Mesendoderm (in vitro differentiated cells): ENCODE measurements at regions not wholly inside any gene's neighbourhood (a gene's known extent, or its start where the extent isn't known, plus 50 kb on each side); places are given as distances from the start of the nearest gene placed in this dataset.
"Not testable (repeated sequence)": the region's sequence is repeated elsewhere in the genome, so short reads cannot be mapped to it uniquely, and the experiment has no call there.

Experiments
- DNase-seq: peaks from one replicate; pipeline ENCODE4 v3.0.0; 2013
- H2AK5ac ChIP-seq: 2 replicates; pipeline ENCODE4 v1.6.1; 2013; ENCODE audit warnings: low read length, inconsistent platforms
- H2BK120ac ChIP-seq: 2 replicates; pipeline ENCODE4 v1.6.1; 2013; ENCODE audit warnings: low read depth, mild to moderate bottlenecking, low read length, moderate library complexity, mixed read lengths
- H2BK15ac ChIP-seq: replicated peaks from 2 replicates; pipeline ENCODE4 v1.6.1; 2013; ENCODE audit warnings: low read depth, mild to moderate bottlenecking, moderate library complexity
- H2BK5ac ChIP-seq: 2 replicates; pipeline ENCODE4 v1.6.1; 2013; ENCODE audit warnings: low read length, inconsistent platforms
- H3K18ac ChIP-seq: 2 replicates; pipeline ENCODE4 v1.6.1; 2013; ENCODE audit warnings: mild to moderate bottlenecking, low read length, mixed read lengths
- H3K23ac ChIP-seq: one replicate; pipeline ENCODE4 v1.6.1; 2013; ENCODE audit warnings: low read length
- H3K27ac ChIP-seq: 2 replicates; pipeline ENCODE4 v1.5.1; 2013; ENCODE audit warnings: low read depth, mild to moderate bottlenecking, inconsistent platforms, low read length, moderate library complexity
- H3K27me3 ChIP-seq: 2 replicates; pipeline ENCODE4 v1.6.1; 2013; ENCODE audit warnings: low read length, control low read depth, mild to moderate bottlenecking, inconsistent platforms; ENCODE audit not compliant: insufficient read depth, poor library complexity
- H3K36me3 ChIP-seq: 2 replicates; pipeline ENCODE4 v1.6.1; 2013; ENCODE audit warnings: low read length, inconsistent platforms; ENCODE audit not compliant: control insufficient read depth, insufficient read depth
- H3K4ac ChIP-seq: one replicate; pipeline ENCODE4 v1.6.1; 2013; ENCODE audit warnings: low read depth, mild to moderate bottlenecking, low read length, moderate library complexity
- H3K4me1 ChIP-seq: 2 replicates; pipeline ENCODE4 v1.6.1; 2013; ENCODE audit warnings: low read depth, low read length, inconsistent platforms; ENCODE audit not compliant: control insufficient read depth
- H3K4me2 ChIP-seq: 2 replicates; pipeline ENCODE4 v1.6.1; 2013; ENCODE audit warnings: low read length
- H3K4me3 ChIP-seq: 2 replicates; pipeline ENCODE4 v1.5.1; 2013; ENCODE audit warnings: mild to moderate bottlenecking, low read length
- H3K56ac ChIP-seq: one replicate; pipeline ENCODE4 v1.6.1; 2013; ENCODE audit warnings: low read length
- H3K79me1 ChIP-seq: 2 replicates; pipeline ENCODE4 v1.6.1; 2013; ENCODE audit warnings: low read length, inconsistent platforms
- H3K79me2 ChIP-seq: 2 replicates; pipeline ENCODE4 v1.6.1; 2013; ENCODE audit warnings: mild to moderate bottlenecking, low read length; ENCODE audit not compliant: control insufficient read depth, insufficient read depth
- H3K9ac ChIP-seq: 2 replicates; pipeline ENCODE4 v1.6.1; 2013; ENCODE audit warnings: low read length, inconsistent platforms
- H4K5ac ChIP-seq: one replicate; pipeline ENCODE4 v1.6.1; 2013; ENCODE audit warnings: low read length
- H4K8ac ChIP-seq: one replicate; pipeline ENCODE4 v1.6.1; 2013; ENCODE audit warnings: low read depth, mild to moderate bottlenecking, control low read depth, low read length, moderate library complexity
- WGBS: extraction: QIAGEN DNeasy Blood & Tissue Kit; methylation state at CpG from one replicate; pipeline ENCODE4 v1.1.7; 2013; ENCODE audit warnings: low lambda C conversion rate, missing lambda C conversion rate; ENCODE audit not compliant: insufficient coverage; ENCODE audit errors: extremely low coverage; 5-methylcytosine and 5-hydroxymethylcytosine counted together

DNA sequence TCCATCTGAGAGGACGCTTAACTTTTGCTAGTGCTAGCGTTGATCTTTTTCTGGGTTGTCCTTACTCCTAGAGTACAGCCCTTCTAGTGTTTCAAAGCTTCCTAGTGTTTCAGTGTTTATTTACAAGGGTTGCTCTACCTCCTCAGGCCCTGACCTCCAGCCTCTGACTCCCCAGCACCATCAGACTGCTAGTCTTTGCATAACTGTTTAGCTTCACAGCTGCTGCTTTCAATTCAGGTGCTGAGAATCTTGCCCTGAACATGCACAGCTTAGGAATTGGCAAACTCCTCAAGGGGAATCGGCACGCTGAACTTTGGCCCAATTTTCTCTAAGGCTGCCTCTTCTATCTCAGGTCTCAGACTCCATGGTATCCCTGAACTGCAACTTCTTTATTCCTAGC, 52.9 kb downstream of the OR52B4 start:
- peak overlapping the region; percentile 45 for H3K27ac ChIP-seq
- H4K5ac ChIP-seq, H2BK120ac ChIP-seq, H3K23ac ChIP-seq, H3K4me2 ChIP-seq, H3K9ac ChIP-seq, H3K79me2 ChIP-seq, H3K27me3 ChIP-seq, H3K79me1 ChIP-seq, H2BK5ac ChIP-seq, H3K36me3 ChIP-seq, H2BK15ac ChIP-seq, H4K8ac ChIP-seq, H2AK5ac ChIP-seq, H3K4me3 ChIP-seq, H3K4me1 ChIP-seq: not testable (repeated sequence)
- H3K4ac ChIP-seq: peak overlapping the region; percentile 81
- WGBS: no CpG with 5 or more reads among the region's 4 CpGs
- DNase-seq: peak; percentile 31
- peak overlapping the region; percentile 25 for H3K56ac ChIP-seq
- H3K18ac ChIP-seq: peak overlapping the region; percentile 80

DNA sequence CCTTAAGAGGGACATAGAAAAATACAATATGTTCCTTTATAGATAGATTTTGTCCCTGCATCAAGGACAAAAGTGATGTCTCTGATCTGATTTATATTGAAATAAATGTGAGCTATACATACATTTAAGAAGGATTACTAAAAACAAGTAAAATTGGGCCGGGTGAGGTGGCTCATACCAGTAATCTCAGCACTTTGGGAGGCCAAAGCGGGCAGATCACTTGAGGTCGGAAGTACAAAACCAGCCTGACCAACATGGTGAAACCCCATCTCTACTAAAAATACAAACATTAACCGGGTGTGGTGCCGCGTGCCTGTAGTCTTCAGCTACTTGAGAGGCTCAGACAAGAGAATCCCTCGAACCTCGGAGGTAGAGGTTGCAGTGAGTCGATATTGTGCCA, 91.0 kb downstream of the OR52B4 start:
- not testable (repeated sequence) for DNase-seq, H3K79me1 ChIP-seq, H3K4ac ChIP-seq, H2BK15ac ChIP-seq, H4K8ac ChIP-seq, H2BK5ac ChIP-seq, H3K23ac ChIP-seq, H4K5ac ChIP-seq, H3K56ac ChIP-seq, H3K27me3 ChIP-seq, H3K4me3 ChIP-seq, H3K27ac ChIP-seq, H3K9ac ChIP-seq, H2AK5ac ChIP-seq, H3K18ac ChIP-seq, H2BK120ac ChIP-seq, H3K4me2 ChIP-seq, H3K36me3 ChIP-seq, H3K4me1 ChIP-seq, H3K79me2 ChIP-seq
- WGBS: no CpG with 5 or more reads among the region's 9 CpGs

DNA sequence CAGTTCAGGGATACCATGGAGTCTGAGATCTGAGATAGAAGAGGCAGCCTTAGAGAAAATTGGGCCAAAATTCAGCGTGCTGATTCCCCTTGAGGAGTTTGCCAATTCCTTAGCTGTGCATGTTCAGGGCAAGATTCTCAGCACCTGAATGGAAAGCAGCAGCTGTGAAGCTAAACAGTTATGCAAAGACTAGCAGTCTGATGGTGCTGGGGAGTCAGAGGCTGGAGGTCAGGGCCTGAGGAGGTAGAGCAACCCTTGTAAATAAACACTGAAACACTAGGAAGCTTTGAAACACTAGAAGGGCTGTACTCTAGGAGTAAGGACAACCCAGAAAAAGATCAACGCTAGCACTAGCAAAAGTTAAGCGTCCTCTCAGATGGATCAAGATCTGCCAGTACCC, 117.1 kb downstream of the OR52B4 start:
- no CpG with 5 or more reads among the region's 3 CpGs for WGBS
- not testable (repeated sequence) for H3K23ac ChIP-seq

DNA sequence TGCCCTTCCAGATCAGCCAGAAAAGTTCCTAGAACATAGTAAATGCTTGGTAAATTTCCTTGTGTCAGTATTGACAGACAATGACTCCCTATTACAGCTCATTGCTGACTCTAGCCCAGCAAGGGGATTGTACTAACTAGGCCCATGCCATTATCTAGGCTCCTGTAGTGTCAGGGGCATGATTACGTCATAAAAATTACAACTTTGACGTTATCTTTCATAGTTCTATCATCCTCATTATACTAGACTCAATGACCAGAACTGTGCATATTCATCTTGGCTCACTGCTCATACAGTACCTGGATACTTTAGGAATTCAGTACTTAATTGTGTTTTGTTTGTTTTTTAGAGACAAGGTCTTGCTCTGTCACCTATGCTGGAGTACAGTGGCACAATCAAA, 118.7 kb downstream of the OR52B4 start:
- H4K5ac ChIP-seq, H3K9ac ChIP-seq, H3K23ac ChIP-seq, H3K4me3 ChIP-seq, H3K56ac ChIP-seq, H4K8ac ChIP-seq, DNase-seq, H3K4ac ChIP-seq, H2BK5ac ChIP-seq, H3K4me2 ChIP-seq, H2AK5ac ChIP-seq, H3K27ac ChIP-seq, H3K36me3 ChIP-seq, H3K79me2 ChIP-seq, H3K4me1 ChIP-seq, H3K18ac ChIP-seq, H2BK15ac ChIP-seq, H3K79me1 ChIP-seq, H3K27me3 ChIP-seq, H2BK120ac ChIP-seq: not testable (repeated sequence)
- WGBS: no CpG with 5 or more reads among the region's 2 CpGs

More for the DNA sequence above, 117.1 kb downstream of the OR52B4 start:
- not testable (repeated sequence) for H2BK5ac ChIP-seq, H3K79me2 ChIP-seq, H4K5ac ChIP-seq, H3K4me3 ChIP-seq, H2AK5ac ChIP-seq, H3K36me3 ChIP-seq, H3K79me1 ChIP-seq, H3K4ac ChIP-seq, H3K27ac ChIP-seq, H3K56ac ChIP-seq, H4K8ac ChIP-seq, H3K27me3 ChIP-seq, H3K4me2 ChIP-seq, H2BK120ac ChIP-seq, H3K18ac ChIP-seq, H3K9ac ChIP-seq, H2BK15ac ChIP-seq, H3K4me1 ChIP-seq
- peak; percentile 11 for DNase-seq

DNA sequence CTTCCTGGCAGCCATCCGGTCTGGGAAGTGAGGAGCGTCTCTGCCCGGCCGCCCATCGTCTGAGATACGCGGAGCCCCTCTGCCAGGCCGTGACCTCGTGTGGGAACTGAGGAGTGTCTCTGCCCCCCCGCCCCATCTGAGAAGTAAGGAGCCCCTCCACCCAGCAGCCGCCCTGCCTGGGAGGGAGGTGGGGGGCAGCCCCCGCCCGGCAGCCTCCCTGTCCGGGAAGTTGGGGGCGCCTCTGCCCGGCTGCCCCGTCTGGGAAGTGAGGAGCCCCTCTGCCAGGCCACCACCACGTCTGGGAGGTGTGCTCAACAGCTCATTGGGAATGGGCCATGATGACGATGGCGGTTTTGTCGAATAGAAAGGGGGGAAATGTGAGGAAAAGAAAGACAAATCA, 130.4 kb downstream of the OR52B4 start:
- not testable (repeated sequence) for DNase-seq, H4K8ac ChIP-seq, H2BK5ac ChIP-seq, H2AK5ac ChIP-seq, H2BK15ac ChIP-seq, H3K4me2 ChIP-seq, H3K23ac ChIP-seq, H3K4me1 ChIP-seq, H3K4ac ChIP-seq, H4K5ac ChIP-seq, H3K79me1 ChIP-seq, H3K36me3 ChIP-seq, H3K27ac ChIP-seq, H3K56ac ChIP-seq, H2BK120ac ChIP-seq, H3K4me3 ChIP-seq, H3K9ac ChIP-seq, H3K18ac ChIP-seq, H3K79me2 ChIP-seq, H3K27me3 ChIP-seq
- no CpG with 5 or more reads among the region's 21 CpGs for WGBS

DNA sequence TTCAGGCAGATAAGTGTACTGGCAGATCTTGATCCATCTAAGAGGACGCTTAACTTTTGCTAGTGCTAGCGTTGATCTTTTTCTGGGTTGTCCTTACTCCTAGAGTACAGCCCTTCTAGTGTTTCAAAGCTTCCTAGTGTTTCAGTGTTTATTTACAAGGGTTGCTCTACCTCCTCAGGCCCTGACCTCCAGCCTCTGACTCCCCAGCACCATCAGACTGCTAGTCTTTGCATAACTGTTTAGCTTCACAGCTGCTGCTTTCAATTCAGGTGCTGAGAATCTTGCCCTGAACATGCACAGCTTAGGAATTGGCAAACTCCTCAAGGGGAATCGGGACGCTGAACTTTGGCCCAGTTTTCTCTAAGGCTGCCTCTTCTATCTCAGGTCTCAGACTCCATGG, 124.3 kb downstream of the RRM1 start:
- not testable (repeated sequence) for H3K4me3 ChIP-seq, H3K79me2 ChIP-seq, H2BK15ac ChIP-seq, H3K56ac ChIP-seq, H2BK5ac ChIP-seq, H3K4me1 ChIP-seq, H4K5ac ChIP-seq, H3K36me3 ChIP-seq, H3K4me2 ChIP-seq, H4K8ac ChIP-seq, H3K18ac ChIP-seq, H2BK120ac ChIP-seq, H3K23ac ChIP-seq, H3K27me3 ChIP-seq, H3K4ac ChIP-seq, DNase-seq, H2AK5ac ChIP-seq, H3K9ac ChIP-seq, H3K79me1 ChIP-seq
- no CpG with 5 or more reads among the region's 4 CpGs for WGBS
- peak overlapping the region; percentile 57 for H3K27ac ChIP-seq
